ENCODE measurements at regions not wholly inside any gene's neighbourhood (a gene's known extent, or its start where the extent isn't known, plus 50 kb on each side); places are given as distances from the start of the nearest gene placed in this dataset.

DNA sequence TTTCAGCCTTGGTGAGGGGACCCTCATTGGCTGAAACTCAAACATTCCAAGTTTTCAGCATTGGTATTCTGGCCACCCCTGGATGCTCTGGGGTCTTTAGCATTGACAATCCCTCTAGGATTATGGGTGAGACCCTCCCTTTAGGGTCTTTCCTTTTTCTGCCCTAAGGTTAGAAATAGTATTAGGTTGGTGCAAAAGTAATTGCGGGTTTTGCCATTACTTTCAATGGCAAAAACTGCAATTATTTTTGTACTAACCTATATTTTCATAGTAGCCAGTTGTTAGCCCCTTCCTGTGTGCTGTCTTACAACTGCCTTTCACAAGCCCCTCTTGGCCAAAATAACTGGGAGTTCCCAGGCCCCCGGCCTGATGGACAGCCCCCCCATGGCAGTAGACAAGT, 648.4 kb downstream of the PTPRU start:
- H3K36me3 ChIP-seq (ENCODE audit: control insufficient read depth in 2 of 2, extremely low read depth in 1 of 2, insufficient read depth in 2 of 2, low read length in 2 of 2) = no peaks in the 10 kb centered on the region
- no peak overlapping the region for H3K4me3 ChIP-seq (ENCODE audit: control insufficient read depth in 2 of 3, extremely low read depth in 1 of 3, insufficient read depth in 2 of 3, low read depth in 1 of 3, low read length in 3 of 3)
- FAIRE-seq (no peak), DNase-seq (ENCODE audit: low read depth, low spot score) (no peak)
- no peaks in the 10 kb centered on the region for H3K9me1 ChIP-seq (ENCODE audit: control insufficient read depth, extremely low read depth, insufficient read depth, low read length)
- no peaks in the 10 kb centered on the region for H3K79me2 ChIP-seq (ENCODE audit: control insufficient read depth, insufficient read depth, low read length)
- H3K27me3 ChIP-seq (ENCODE audit: control insufficient read depth, extremely low read depth, insufficient read depth, low read length) = no peaks in the 10 kb centered on the region
- no peaks in the 10 kb centered on the region for H3K4me1 ChIP-seq (ENCODE audit: control insufficient read depth, extremely low read depth, insufficient read depth, low read length)
- TF ChIP-seq, protein P1, sequence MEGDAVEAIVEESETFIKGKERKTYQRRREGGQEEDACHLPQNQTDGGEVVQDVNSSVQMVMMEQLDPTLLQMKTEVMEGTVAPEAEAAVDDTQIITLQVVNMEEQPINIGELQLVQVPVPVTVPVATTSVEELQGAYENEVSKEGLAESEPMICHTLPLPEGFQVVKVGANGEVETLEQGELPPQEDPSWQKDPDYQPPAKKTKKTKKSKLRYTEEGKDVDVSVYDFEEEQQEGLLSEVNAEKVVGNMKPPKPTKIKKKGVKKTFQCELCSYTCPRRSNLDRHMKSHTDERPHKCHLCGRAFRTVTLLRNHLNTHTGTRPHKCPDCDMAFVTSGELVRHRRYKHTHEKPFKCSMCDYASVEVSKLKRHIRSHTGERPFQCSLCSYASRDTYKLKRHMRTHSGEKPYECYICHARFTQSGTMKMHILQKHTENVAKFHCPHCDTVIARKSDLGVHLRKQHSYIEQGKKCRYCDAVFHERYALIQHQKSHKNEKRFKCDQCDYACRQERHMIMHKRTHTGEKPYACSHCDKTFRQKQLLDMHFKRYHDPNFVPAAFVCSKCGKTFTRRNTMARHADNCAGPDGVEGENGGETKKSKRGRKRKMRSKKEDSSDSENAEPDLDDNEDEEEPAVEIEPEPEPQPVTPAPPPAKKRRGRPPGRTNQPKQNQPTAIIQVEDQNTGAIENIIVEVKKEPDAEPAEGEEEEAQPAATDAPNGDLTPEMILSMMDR (optimal IDR thresholded peaks at IDR 0.05 in 1 of 3, IDR thresholded peaks at IDR 0.05 in 1 of 3, conservative IDR thresholded peaks at IDR 0.05 in 1 of 3; ENCODE audit: extremely low read depth in 1 of 3, insufficient read depth in 2 of 3, low read length in 3 of 3) = no peak
- TF ChIP-seq EZH2 (IDR thresholded peaks at IDR 0.05; ENCODE audit: low read length) = no peak
- no peak overlapping the region for H3K9ac ChIP-seq (ENCODE audit: control insufficient read depth, extremely low read depth, insufficient read depth, low read length)
- no peak overlapping the region for H2AFZ ChIP-seq (ENCODE audit: control insufficient read depth, low read length)
- H3K4me2 ChIP-seq (ENCODE audit: control insufficient read depth, extremely low read depth, insufficient read depth, low read depth, low read length) = no peak overlapping the region
- dilution Hi-C loops (cut with MboI; ENCODE audit: extremely low pct_ligation_motif_present, low sequenced_read_pairs) = no loop called here
- H3K27ac ChIP-seq (ENCODE audit: control insufficient read depth, insufficient read depth, low read length) = no peak overlapping the region
- no peaks in the 10 kb centered on the region for H3K9me3 ChIP-seq (ENCODE audit: control insufficient read depth, low read depth, low read length)
- no peaks in the 10 kb centered on the region for H4K20me1 ChIP-seq (ENCODE audit: control insufficient read depth, extremely low read depth, insufficient read depth, low read length)

DNA sequence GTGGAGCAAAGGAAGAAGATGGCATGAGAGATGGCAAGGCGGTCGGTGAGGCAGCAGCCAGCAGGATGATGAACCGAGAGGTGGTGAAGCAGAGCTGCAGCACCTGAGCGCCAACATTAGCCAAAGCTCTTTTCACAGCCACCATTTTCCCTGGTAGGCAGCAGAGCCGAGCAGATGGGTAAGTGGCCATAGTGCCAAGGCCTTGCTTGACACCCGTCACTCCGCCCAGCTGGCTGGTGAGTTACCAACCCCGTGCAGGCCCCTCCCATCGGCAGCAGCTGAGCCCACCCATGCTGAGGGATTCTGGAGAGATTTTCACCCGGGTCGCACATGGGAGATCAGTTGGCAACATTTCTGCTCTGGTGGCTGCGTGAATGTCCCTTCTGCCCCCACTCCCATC, 647.7 kb downstream of the PTPRU start:
- no peak overlapping the region for H3K4me2 ChIP-seq (ENCODE audit: control insufficient read depth, extremely low read depth, insufficient read depth, low read depth, low read length)
- H3K4me1 ChIP-seq (ENCODE audit: control insufficient read depth, extremely low read depth, insufficient read depth, low read length) = no peaks in the 10 kb centered on the region
- H3K36me3 ChIP-seq (ENCODE audit: control insufficient read depth in 2 of 2, extremely low read depth in 1 of 2, insufficient read depth in 2 of 2, low read length in 2 of 2) = no peaks in the 10 kb centered on the region
- no peak for TF ChIP-seq EZH2 (IDR thresholded peaks at IDR 0.05; ENCODE audit: low read length)
- TF ChIP-seq, protein P1 (optimal IDR thresholded peaks at IDR 0.05 in 1 of 3, IDR thresholded peaks at IDR 0.05 in 1 of 3, conservative IDR thresholded peaks at IDR 0.05 in 1 of 3; ENCODE audit: extremely low read depth in 1 of 3, insufficient read depth in 2 of 3, low read length in 3 of 3) = no peak
- FAIRE-seq = no peak
- no peaks in the 10 kb centered on the region for H3K79me2 ChIP-seq (ENCODE audit: control insufficient read depth, insufficient read depth, low read length)
- no peak for DNase-seq (ENCODE audit: low read depth, low spot score)
- no peaks in the 10 kb centered on the region for H4K20me1 ChIP-seq (ENCODE audit: control insufficient read depth, extremely low read depth, insufficient read depth, low read length)
- H2AFZ ChIP-seq (ENCODE audit: control insufficient read depth, low read length) = no peak overlapping the region
- H3K9me3 ChIP-seq (ENCODE audit: control insufficient read depth, low read depth, low read length) = no peaks in the 10 kb centered on the region
- no peak overlapping the region for H3K4me3 ChIP-seq (ENCODE audit: control insufficient read depth in 2 of 3, extremely low read depth in 1 of 3, insufficient read depth in 2 of 3, low read depth in 1 of 3, low read length in 3 of 3)
- no peak overlapping the region for H3K27ac ChIP-seq (ENCODE audit: control insufficient read depth, insufficient read depth, low read length)
- dilution Hi-C loops (cut with MboI; ENCODE audit: extremely low pct_ligation_motif_present, low sequenced_read_pairs) = no loop called here
- no peaks in the 10 kb centered on the region for H3K9me1 ChIP-seq (ENCODE audit: control insufficient read depth, extremely low read depth, insufficient read depth, low read length)
- no peaks in the 10 kb centered on the region for H3K27me3 ChIP-seq (ENCODE audit: control insufficient read depth, extremely low read depth, insufficient read depth, low read length)
- no peak overlapping the region for H3K9ac ChIP-seq (ENCODE audit: control insufficient read depth, extremely low read depth, insufficient read depth, low read length)

Data from keratinocyte (primary cell).